ENCODE measurements at regions not wholly inside any gene's neighbourhood (a gene's known extent, or its start where the extent isn't known, plus 50 kb on each side); places are given as distances from the start of the nearest gene placed in this dataset.
"Not testable (repeated sequence)": the region's sequence is repeated elsewhere in the genome, so short reads cannot be mapped to it uniquely, and the experiment has no call there.

GRCh38 chr3:30474371-30474770 is 132.0 kb upstream of the TGFBR2 start:
- H3K36me3 ChIP-seq (ENCODE audit: control insufficient read depth, insufficient read depth, low read length) = no peaks in the 10 kb centered on the region

GRCh38 chr3:30475038-30475808 is 131.2 kb upstream of the TGFBR2 start:
- peaks cover under 1% of the 10 kb centered on the region for H3K9me3 ChIP-seq (ENCODE audit: control insufficient read depth, insufficient read depth, low read length)
- no peaks in the 10 kb centered on the region for H3K4me1 ChIP-seq (ENCODE audit: control insufficient read depth, insufficient read depth, low read length)
- H3K4me3 ChIP-seq (ENCODE audit: low read depth, low read length) = no peak overlapping the region

More at GRCh38 chr3:30474371-30474770, 132.0 kb upstream of the TGFBR2 start:
- Histone ChIP-seq H3K27me3 (ENCODE audit: control insufficient read depth, insufficient read depth, low read length) (no peaks in the 10 kb centered on the region), H3K9ac (ENCODE audit: low read depth, low read length) (no peak overlapping the region), H3K4me3 (ENCODE audit: low read depth, low read length) (no peak overlapping the region), H3K9me3 (ENCODE audit: control insufficient read depth, insufficient read depth, low read length) (no peaks in the 10 kb centered on the region), H3K4me1 (ENCODE audit: control insufficient read depth, insufficient read depth, low read length) (no peaks in the 10 kb centered on the region)

GRCh38 chr3:30475809-30476178 is 130.6 kb upstream of the TGFBR2 start:
- peaks cover 4% of the 10 kb centered on the region for H3K9me3 ChIP-seq (ENCODE audit: control insufficient read depth, insufficient read depth, low read length)
- no peak overlapping the region for H3K4me3 ChIP-seq (ENCODE audit: low read depth, low read length)
- no peaks in the 10 kb centered on the region for H3K4me1 ChIP-seq (ENCODE audit: control insufficient read depth, insufficient read depth, low read length)
- no peaks in the 10 kb centered on the region for H3K36me3 ChIP-seq (ENCODE audit: control insufficient read depth, insufficient read depth, low read length)
- no peak overlapping the region for H3K9ac ChIP-seq (ENCODE audit: low read depth, low read length)
- H3K27me3 ChIP-seq (ENCODE audit: control insufficient read depth, insufficient read depth, low read length) = no peaks in the 10 kb centered on the region

More at GRCh38 chr3:30475038-30475808, 131.2 kb upstream of the TGFBR2 start:
- H3K9ac ChIP-seq (ENCODE audit: low read depth, low read length) = no peak overlapping the region
- H3K27me3 ChIP-seq (ENCODE audit: control insufficient read depth, insufficient read depth, low read length) = no peaks in the 10 kb centered on the region
- H3K36me3 ChIP-seq (ENCODE audit: control insufficient read depth, insufficient read depth, low read length) = no peaks in the 10 kb centered on the region

- Histone ChIP-seq H3K9me3 (ENCODE audit: control insufficient read depth, insufficient read depth, low read length) (peaks cover 4% of the 10 kb centered on the region), H3K36me3 (ENCODE audit: control insufficient read depth, insufficient read depth, low read length) (no peaks in the 10 kb centered on the region), H3K4me1 (ENCODE audit: control insufficient read depth, insufficient read depth, low read length) (no peaks in the 10 kb centered on the region), H3K9ac (ENCODE audit: low read depth, low read length) (no peak overlapping the region), H3K4me3 (ENCODE audit: low read depth, low read length) (no peak overlapping the region), H3K27me3 (ENCODE audit: control insufficient read depth, insufficient read depth, low read length) (no peaks in the 10 kb centered on the region)
These were observed 129.9 kb upstream of the TGFBR2 start for GRCh38 chr3:30476368-30477084.

DNA sequence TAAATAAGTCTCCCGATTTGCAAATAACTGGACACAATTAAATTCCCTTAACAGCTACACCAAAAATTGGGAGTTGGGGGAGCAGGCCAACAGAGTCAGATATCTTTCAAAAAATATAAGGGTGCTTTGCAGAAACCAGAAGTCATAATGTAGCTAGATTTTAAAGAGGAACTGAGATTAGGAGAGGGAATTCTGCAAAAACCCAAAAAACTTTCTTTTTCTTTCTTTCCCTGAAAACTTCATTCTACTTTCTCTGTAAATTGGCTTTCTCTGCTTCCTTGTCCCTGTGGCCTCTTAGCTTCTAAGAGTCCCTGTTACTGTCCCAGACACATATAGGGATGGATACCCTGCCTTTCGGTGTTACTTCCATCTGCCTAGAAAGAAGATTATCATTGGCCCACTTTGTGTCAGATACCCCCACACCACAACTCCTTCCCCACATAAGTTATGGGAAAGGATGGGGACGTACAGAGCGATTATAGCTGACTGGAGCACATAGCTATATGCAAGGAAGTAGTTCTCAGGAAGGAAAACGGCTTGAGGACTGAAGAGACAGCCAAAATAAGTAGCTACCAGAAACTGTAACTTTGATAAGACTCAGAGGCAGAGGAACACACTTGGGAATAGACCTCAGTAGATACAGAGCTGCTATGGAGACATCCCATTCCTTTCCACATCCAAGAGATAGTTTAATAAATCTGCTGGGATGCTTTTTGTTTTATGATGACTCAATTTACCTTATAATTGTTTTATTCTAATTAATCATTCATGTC is 129.1 kb upstream of the TGFBR2 start:
- no peaks in the 10 kb centered on the region for H3K4me1 ChIP-seq (ENCODE audit: control insufficient read depth, insufficient read depth, low read length)
- H3K9me3 ChIP-seq (ENCODE audit: control insufficient read depth, insufficient read depth, low read length) = peaks cover 4% of the 10 kb centered on the region
- no peak overlapping the region for H3K4me3 ChIP-seq (ENCODE audit: low read depth, low read length)
- H3K9ac ChIP-seq (ENCODE audit: low read depth, low read length) = no peak overlapping the region
- no peaks in the 10 kb centered on the region for H3K36me3 ChIP-seq (ENCODE audit: control insufficient read depth, insufficient read depth, low read length)
- H3K27me3 ChIP-seq (ENCODE audit: control insufficient read depth, insufficient read depth, low read length) = no peaks in the 10 kb centered on the region

DNA sequence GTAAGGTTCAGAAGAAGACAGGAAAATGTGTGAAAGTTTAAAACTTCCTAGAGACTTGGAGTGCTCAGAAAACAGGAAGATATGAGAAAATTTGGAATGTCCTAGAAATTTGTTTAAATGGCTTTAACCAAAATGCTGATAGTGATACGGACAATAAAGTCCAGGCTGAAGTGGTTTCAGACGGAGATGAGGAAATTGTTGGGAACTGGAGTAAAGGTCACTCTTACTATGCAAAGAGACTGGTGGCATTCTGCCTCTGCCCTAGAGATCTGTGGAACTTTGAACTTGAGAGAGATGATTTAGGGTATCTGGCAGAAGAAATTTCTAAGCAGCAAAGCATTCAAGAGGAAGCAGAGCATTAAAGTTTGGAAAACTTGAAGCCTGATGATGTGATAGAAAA is 126.7 kb upstream of the TGFBR2 start:
- H3K36me3 ChIP-seq (ENCODE audit: control insufficient read depth, insufficient read depth, low read length); H3K27me3 ChIP-seq (ENCODE audit: control insufficient read depth, insufficient read depth, low read length); H3K4me3 ChIP-seq (ENCODE audit: low read depth, low read length); H3K4me1 ChIP-seq (ENCODE audit: control insufficient read depth, insufficient read depth, low read length); H3K9me3 ChIP-seq (ENCODE audit: control insufficient read depth, insufficient read depth, low read length); H3K9ac ChIP-seq (ENCODE audit: low read depth, low read length): not testable (repeated sequence)

DNA sequence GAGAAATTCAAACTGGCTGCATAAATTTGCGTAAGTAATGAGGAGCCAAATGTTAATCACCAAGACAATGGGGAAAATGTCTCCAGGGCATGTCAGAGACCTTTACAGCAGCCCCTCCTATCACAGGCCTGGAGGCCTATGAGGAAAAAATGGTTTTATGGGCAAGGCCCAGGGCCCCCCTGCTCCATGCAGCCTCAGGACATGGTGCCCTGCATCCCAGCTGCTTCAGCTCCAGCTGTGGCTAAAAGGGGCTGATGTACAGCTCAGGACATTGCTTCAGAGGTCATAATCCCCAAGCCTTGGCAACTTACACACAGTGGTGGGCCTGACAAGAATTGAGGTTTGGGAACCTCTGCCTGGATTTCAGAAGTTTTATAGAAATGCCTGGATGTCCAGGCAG is 126.2 kb upstream of the TGFBR2 start:
- H3K27me3 ChIP-seq (ENCODE audit: control insufficient read depth, insufficient read depth, low read length); H3K4me1 ChIP-seq (ENCODE audit: control insufficient read depth, insufficient read depth, low read length); H3K36me3 ChIP-seq (ENCODE audit: control insufficient read depth, insufficient read depth, low read length); H3K4me3 ChIP-seq (ENCODE audit: low read depth, low read length); H3K9me3 ChIP-seq (ENCODE audit: control insufficient read depth, insufficient read depth, low read length); H3K9ac ChIP-seq (ENCODE audit: low read depth, low read length): not testable (repeated sequence)

DNA sequence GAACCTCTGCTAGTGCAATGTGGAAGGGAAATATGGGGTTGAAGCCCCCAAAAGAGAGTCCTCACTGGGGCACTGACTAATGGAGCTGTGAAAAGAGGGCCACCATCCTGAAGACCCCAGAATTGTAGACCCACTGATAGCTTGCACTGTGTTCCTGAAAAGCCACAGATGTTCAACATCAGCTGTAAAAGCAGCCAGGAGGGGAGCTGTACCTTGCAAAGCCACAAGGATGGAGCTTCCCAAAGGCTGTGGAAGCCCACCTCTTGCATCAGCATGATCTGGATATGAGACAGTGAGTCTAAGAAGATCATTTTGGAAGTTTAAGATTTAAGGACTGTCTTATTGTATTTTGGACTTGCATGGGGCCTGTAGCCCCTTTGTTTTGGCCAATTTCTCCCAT is 125.8 kb upstream of the TGFBR2 start:
- no peaks in the 10 kb centered on the region for H3K4me1 ChIP-seq (ENCODE audit: control insufficient read depth, insufficient read depth, low read length)
- no peaks in the 10 kb centered on the region for H3K36me3 ChIP-seq (ENCODE audit: control insufficient read depth, insufficient read depth, low read length)
- no peaks in the 10 kb centered on the region for H3K27me3 ChIP-seq (ENCODE audit: control insufficient read depth, insufficient read depth, low read length)
- peaks cover 4% of the 10 kb centered on the region for H3K9me3 ChIP-seq (ENCODE audit: control insufficient read depth, insufficient read depth, low read length)
- no peak overlapping the region for H3K4me3 ChIP-seq (ENCODE audit: low read depth, low read length)
- H3K9ac ChIP-seq (ENCODE audit: low read depth, low read length) = no peak overlapping the region

DNA sequence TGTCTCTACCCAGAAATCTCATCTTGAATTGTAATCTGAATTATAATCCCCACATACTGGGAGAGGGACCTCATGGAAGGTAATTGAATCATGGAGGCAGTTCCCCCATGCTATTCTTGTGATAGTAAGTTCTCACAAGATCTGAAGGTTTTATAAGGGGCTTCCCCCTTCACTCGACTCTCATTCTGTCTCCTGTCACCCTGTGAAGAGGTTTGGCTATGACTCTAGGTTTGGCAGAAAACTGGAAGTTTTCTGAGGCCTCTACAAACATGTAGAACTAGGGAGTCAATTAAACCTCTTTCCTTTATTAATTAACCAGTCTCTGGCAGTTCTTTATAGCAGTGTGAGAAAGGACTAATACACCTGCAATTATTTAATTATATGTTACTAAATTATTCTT is 125.2 kb upstream of the TGFBR2 start:
- H3K9me3 ChIP-seq (ENCODE audit: control insufficient read depth, insufficient read depth, low read length) = peaks cover 4% of the 10 kb centered on the region
- no peaks in the 10 kb centered on the region for H3K27me3 ChIP-seq (ENCODE audit: control insufficient read depth, insufficient read depth, low read length)
- H3K9ac ChIP-seq (ENCODE audit: low read depth, low read length) = no peak overlapping the region
- H3K4me3 ChIP-seq (ENCODE audit: low read depth, low read length) = no peak overlapping the region
- H3K4me1 ChIP-seq (ENCODE audit: control insufficient read depth, insufficient read depth, low read length) = no peaks in the 10 kb centered on the region
- no peaks in the 10 kb centered on the region for H3K36me3 ChIP-seq (ENCODE audit: control insufficient read depth, insufficient read depth, low read length)

- H3K36me3 ChIP-seq (ENCODE audit: control insufficient read depth, insufficient read depth, low read length); H3K4me3 ChIP-seq (ENCODE audit: low read depth, low read length); H3K9ac ChIP-seq (ENCODE audit: low read depth, low read length); H3K27me3 ChIP-seq (ENCODE audit: control insufficient read depth, insufficient read depth, low read length); H3K9me3 ChIP-seq (ENCODE audit: control insufficient read depth, insufficient read depth, low read length); H3K4me1 ChIP-seq (ENCODE audit: control insufficient read depth, insufficient read depth, low read length): not testable (repeated sequence)
These were observed 122.2 kb upstream of the TGFBR2 start for GRCh38 chr3:30484229-30484628.

DNA sequence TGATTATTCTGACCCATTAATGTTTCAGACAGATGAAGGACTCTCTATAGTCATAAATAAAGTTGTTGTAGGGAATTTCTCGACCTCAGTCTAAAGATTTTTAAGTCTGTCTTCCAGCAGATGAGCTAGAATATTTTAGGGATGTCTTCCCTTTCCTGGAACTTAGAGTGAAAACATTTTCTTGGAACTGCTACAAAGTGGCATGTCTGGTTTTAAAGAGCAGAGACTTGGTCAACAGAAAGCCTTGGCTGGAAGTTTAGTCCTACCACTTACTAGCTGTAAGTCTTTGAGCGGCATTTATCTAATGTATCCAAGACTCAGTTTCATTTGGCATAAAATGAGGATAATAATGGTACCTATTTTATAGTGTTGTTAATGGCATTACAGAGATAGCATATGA is 120.0 kb upstream of the TGFBR2 start:
- no peak overlapping the region for H3K9ac ChIP-seq (ENCODE audit: low read depth, low read length)
- no peak overlapping the region for H3K4me3 ChIP-seq (ENCODE audit: low read depth, low read length)
- no peaks in the 10 kb centered on the region for H3K4me1 ChIP-seq (ENCODE audit: control insufficient read depth, insufficient read depth, low read length)

More for the DNA sequence above, 120.0 kb upstream of the TGFBR2 start:
- Histone ChIP-seq H3K36me3 (ENCODE audit: control insufficient read depth, insufficient read depth, low read length) (no peaks in the 10 kb centered on the region), H3K27me3 (ENCODE audit: control insufficient read depth, insufficient read depth, low read length) (no peaks in the 10 kb centered on the region), H3K9me3 (ENCODE audit: control insufficient read depth, insufficient read depth, low read length) (no peaks in the 10 kb centered on the region)
